NCI-H1105 treated with DMSO at 0.1 percent for 48 hours (cell line): ENCODE measurements at regions not wholly inside any gene's neighbourhood (a gene's known extent, or its start where the extent isn't known, plus 50 kb on each side); places are given as distances from the start of the nearest gene placed in this dataset.

ENCODE experiments used
- DNase-seq: peaks from one replicate; lab custom pipeline; 2025; lab: John Stamatoyannopoulos, UW

GRCh38 chr7:50209461-50210135 lies 94.9 kb upstream of the IKZF1 start:
- DNase-seq, result no peak

GRCh38 chr7:50208378-50208982 lies 96.0 kb upstream of the IKZF1 start:
- no peak for DNase-seq

- no peak for DNase-seq
These were observed 96.7 kb upstream of the IKZF1 start for GRCh38 chr7:50207686-50208255.

- DNase-seq, result no peak
These were observed 97.3 kb upstream of the IKZF1 start for GRCh38 chr7:50207251-50207564.

- DNase-seq, result no peak
These were observed 97.9 kb upstream of the IKZF1 start for GRCh38 chr7:50206453-50207250.

- DNase-seq, result no peak
These were observed 99.5 kb upstream of the IKZF1 start for GRCh38 chr7:50205011-50205410.

GRCh38 chr7:50204581-50204980 lies 99.9 kb upstream of the IKZF1 start:
- no peak for DNase-seq

- DNase-seq, result no peak
These were observed 101.0 kb upstream of the IKZF1 start for GRCh38 chr7:50203521-50203920.

- DNase-seq, result no peak
These were observed 102.4 kb upstream of the IKZF1 start for GRCh38 chr7:50202052-50202555.

GRCh38 chr7:50199824-50200223 lies 104.7 kb upstream of the IKZF1 start:
- no peak for DNase-seq

- DNase-seq, result no peak
These were observed 104.5 kb upstream of the ZPBP start for GRCh38 chr7:50197549-50197948.

GRCh38 chr7:50196719-50197118 lies 103.7 kb upstream of the ZPBP start:
- no peak for DNase-seq

GRCh38 chr7:50190776-50191175 lies 97.7 kb upstream of the ZPBP start:
- DNase-seq, result no peak

GRCh38 chr7:50189371-50189770 lies 96.3 kb upstream of the ZPBP start:
- no peak for DNase-seq

GRCh38 chr7:50185951-50186682 lies 93.1 kb upstream of the ZPBP start:
- DNase-seq, result no peak

GRCh38 chr7:50185208-50185607 lies 92.2 kb upstream of the ZPBP start:
- DNase-seq, result no peak

- no peak for DNase-seq
These were observed 91.4 kb upstream of the ZPBP start for GRCh38 chr7:50184271-50184990.

GRCh38 chr7:50182759-50183158 lies 89.7 kb upstream of the ZPBP start:
- no peak for DNase-seq

GRCh38 chr7:50181081-50181480 lies 88.0 kb upstream of the ZPBP start:
- DNase-seq, result no peak

GRCh38 chr7:50178166-50178565 lies 85.1 kb upstream of the ZPBP start:
- no peak for DNase-seq

- DNase-seq, result no peak
These were observed 81.9 kb upstream of the ZPBP start for GRCh38 chr7:50174948-50175347.
